K562 (cell line): ENCODE measurements at regions not wholly inside any gene's neighbourhood (a gene's known extent, or its start where the extent isn't known, plus 50 kb on each side); places are given as distances from the start of the nearest gene placed in this dataset.
"Not testable (repeated sequence)": the region's sequence is repeated elsewhere in the genome, so short reads cannot be mapped to it uniquely, and the experiment has no call there.

Experiments used
- ATAC-seq: fragments of 200-7000 bp; cut with Tn5 transposase; 3 replicates; pipeline ENCODE4 v1.9.1; 2020; ENCODE audit warnings: moderate library complexity
- BruUV-seq: library from RNA; stranded (reverse); fragments of 400-500 nt; replicated peaks from 2 replicates; lab custom pipeline; 2021; lab: Mats Ljungman, UMichigan
- CTCF ChIA-PET: fragments of 300-600 bp; formaldehyde crosslinking; extraction: SDS; loops from one replicate; lab custom pipeline; 2021; ENCODE audit warnings: low intra/inter-chr PET ratio; lab: Yijun Ruan, JAX
- POLR2A ChIA-PET: fragments of 300-600, 350-650 bp; sonication (Branson Sonifier 250); formaldehyde crosslinking; extraction: SDS; loops from one replicate; lab custom pipeline; 2021; ENCODE audit warnings: antibody characterized with exemption, inconsistent platforms; lab: Yijun Ruan, JAX
- DNase-seq, 4 experiments: peaks; one replicate each; pipeline versions ENCODE4 v3.0.0 to v3.0.0-alpha.2; 2011 to 2018; ENCODE audit warnings: low spot score in 3 of 4, mixed read lengths in 3 of 4; ENCODE audit errors: extremely low read depth in 1 of 4
- FAIRE-seq: peaks from 2 replicates; lab custom pipeline; 2011; peaks lifted over from hg19 to GRCh38; lab: Jason Lieb, UNC
- H2AFZ ChIP-seq: 2 replicates; pipeline ENCODE4 v1.6.0; 2011; ENCODE audit warnings: low read depth, low read length, control low read depth, inconsistent platforms
- H3K27ac ChIP-seq: fragments of 200-600 bp; 3 replicates; pipeline ENCODE4 v1.8.0; 2011; ENCODE audit warnings: low read depth, mild to moderate bottlenecking, control low read depth, inconsistent platforms, low read length, moderate library complexity, mixed read lengths; ENCODE audit errors: extremely low read depth
- H3K27me3 ChIP-seq, 2 experiments: fragments of 300-600 bp in 1 of 2; 2 replicates in 1 of 2; 3 replicates in 1 of 2; pipeline versions ENCODE4 v1.6.0 to v1.8.0; 2011; ENCODE audit warnings: inconsistent platforms in 2 of 2, low read length in 2 of 2, mild to moderate bottlenecking in 1 of 2, mixed read lengths in 1 of 2, moderate library complexity in 1 of 2; ENCODE audit not compliant: control insufficient read depth in 2 of 2, insufficient read depth in 2 of 2
- H3K36me3 ChIP-seq: fragments of 300-600 bp; 3 replicates; pipeline ENCODE4 v1.8.0; 2011; ENCODE audit warnings: mild to moderate bottlenecking, low read length, inconsistent platforms; ENCODE audit not compliant: control insufficient read depth, insufficient read depth
- H3K4me1 ChIP-seq, 2 experiments: fragments of 200-600 bp in 1 of 2; replicated peaks in 1 of 2; 2 replicates in 1 of 2; 3 replicates in 1 of 2; pipeline versions ENCODE4 v1.5.1 to v1.8.0; 2011; ENCODE audit warnings: inconsistent platforms in 2 of 2, low read length in 2 of 2, mild to moderate bottlenecking in 1 of 2, mixed read lengths in 1 of 2, moderate library complexity in 1 of 2; ENCODE audit not compliant: control insufficient read depth in 2 of 2, insufficient read depth in 2 of 2
- H3K4me2 ChIP-seq: 2 replicates; pipeline ENCODE4 v1.6.1; 2011; ENCODE audit warnings: low read length, control low read depth, inconsistent platforms, mixed read lengths; ENCODE audit not compliant: insufficient read depth
- H3K4me3 ChIP-seq: fragments of 200-600 bp; sonication (generic), shearing (Covaris generic); 2 replicates; pipeline ENCODE4 v1.5.1; 2016; ENCODE audit warnings: control low read depth, inconsistent platforms
- H3K79me2 ChIP-seq: fragments of 200-600 bp; 3 replicates; pipeline ENCODE4 v1.8.0; 2011; ENCODE audit warnings: low read length, inconsistent platforms; ENCODE audit not compliant: control insufficient read depth, insufficient read depth
- H3K9ac ChIP-seq, 2 experiments: 2 replicates each; pipeline versions ENCODE4 v1.6.0 to v1.6.1; 2011; ENCODE audit warnings: low read depth in 2 of 2, low read length in 2 of 2, control low read depth in 1 of 2, inconsistent platforms in 1 of 2, mild to moderate bottlenecking in 1 of 2, mixed read lengths in 1 of 2; ENCODE audit not compliant: insufficient read depth in 1 of 2
- H3K9me1 ChIP-seq: one replicate; pipeline ENCODE4 v1.6.0; 2011; ENCODE audit warnings: inconsistent platforms, mild to moderate bottlenecking, low read length, moderate library complexity; ENCODE audit not compliant: control insufficient read depth, insufficient read depth
- H3K9me3 ChIP-seq: replicated peaks from 2 replicates; pipeline ENCODE4 v1.5.1; 2011; ENCODE audit warnings: low read depth, low read length, inconsistent platforms; ENCODE audit not compliant: control insufficient read depth, insufficient read depth
- H4K20me1 ChIP-seq: replicated peaks from 2 replicates; pipeline ENCODE4 v1.6.1; 2011; ENCODE audit warnings: low read length, inconsistent platforms, mixed read lengths; ENCODE audit not compliant: control insufficient read depth, insufficient read depth
- CBFA2T3 ChIP-seq: fragments of 450-650 bp; IDR thresholded peaks from 2 replicates; pipeline ENCODE4 v1.6.1; 2017
- E2F8 ChIP-seq: fragments of 450-650 bp; IDR thresholded peaks from 2 replicates; pipeline ENCODE4 v1.7.1; 2018; ENCODE audit warnings: mild to moderate bottlenecking, low read depth; ENCODE audit not compliant: partially characterized antibody
- ELF4 ChIP-seq: fragments of 450-650 bp; formaldehyde crosslinking; IDR thresholded peaks from 2 replicates; pipeline ENCODE4 v1.4.0; 2022; ENCODE audit warnings: missing genetic modification characterization
- RERE ChIP-seq: sonication (generic); formaldehyde crosslinking; IDR thresholded peaks from 2 replicates; pipeline ENCODE4 v1.8.0; 2023; ENCODE audit warnings: missing genetic modification reagents, mild to moderate bottlenecking, borderline replicate concordance
- SLC30A9 ChIP-seq: fragments of 250-450 bp; sonication (Bioruptor Pico); IDR thresholded peaks from 2 replicates; pipeline ENCODE4 v1.8.0; 2022; ENCODE audit warnings: mild to moderate bottlenecking, moderate library complexity
- SMAD2 ChIP-seq: fragments of 150-350 bp; IDR thresholded peaks from 2 replicates; pipeline ENCODE4 v1.6.1; 2014; ENCODE audit warnings: low read depth, mild to moderate bottlenecking, low read length
- ZNF143 ChIP-seq: sonication (generic); formaldehyde crosslinking; IDR thresholded peaks from 2 replicates; pipeline ENCODE4 v1.9.0; 2022; ENCODE audit warnings: mild to moderate bottlenecking, missing genetic modification reagents
- ZNF589 ChIP-seq: fragments of 200-800 bp; sonication (Bioruptor generic); IDR thresholded peaks from 2 replicates; pipeline ENCODE4 v1.6.1; 2016; ENCODE audit warnings: low read depth, missing genetic modification characterization, missing compliant biosample characterization
- ZNF766 ChIP-seq: fragments of 200-800 bp; sonication (Bioruptor generic); conservative IDR thresholded peaks from 2 replicates; pipeline ENCODE4 v1.6.1; 2016; ENCODE audit warnings: missing genetic modification characterization, missing compliant biosample characterization
- WGBS: fragments of 100-300 bp; shearing (Covaris generic); methylation state at CpG from one replicate; pipeline ENCODE4 v1.1.6; 2016; ENCODE audit warnings: low coverage, mixed read lengths; ENCODE audit not compliant: insufficient coverage; ENCODE audit errors: missing lambda C conversion rate; 5-methylcytosine and 5-hydroxymethylcytosine counted together
- in situ Hi-C: fragments of 300-500 bp; cut with MboI; formaldehyde crosslinking; loops from 4 replicates; pipeline ENCODE4 v1.15.0; 2018; ENCODE audit warnings: inconsistent platforms, mixed read lengths
- intact Hi-C: fragments of 100-400 bp; cut with micrococcal nuclease; formaldehyde crosslinking; loops from 2 replicates; pipeline ENCODE4 v1.14.2; 2022

- ATAC-seq, H3K9me1 ChIP-seq, H3K79me2 ChIP-seq, H3K36me3 ChIP-seq, FAIRE-seq, H3K9me3 ChIP-seq, DNase-seq, H3K27ac ChIP-seq, H2AFZ ChIP-seq, BruUV-seq, H3K4me2 ChIP-seq, in situ Hi-C loops, CTCF ChIA-PET, intact Hi-C loops, H3K4me1 ChIP-seq, POLR2A ChIA-PET, H3K9ac ChIP-seq, H3K27me3 ChIP-seq, H3K4me3 ChIP-seq, H4K20me1 ChIP-seq: not testable (repeated sequence)
Measured at GRCh38 chr13:80062416-80062815, 278.5 kb downstream of the SPRY2 start.

GRCh38 chr13:80059789-80060188 is 281.1 kb downstream of the SPRY2 start:
- BruUV-seq, result no TSS peak
- intact Hi-C loops, result no loop called here
- TF ChIP-seq ZNF766 (CRISPR knock-in tag) (no peak), SMAD2 (no peak), ELF4 (CRISPR knock-in tag) (no peak), ZNF589 (CRISPR knock-in tag) (no peak), RERE (CRISPR knock-in tag) (no peak), SLC30A9 (CRISPR knock-in tag) (no peak), ZNF143 (CRISPR knock-in tag) (no peak), E2F8 (no peak), CBFA2T3 (no peak)

More at GRCh38 chr13:80059789-80060188, 281.1 kb downstream of the SPRY2 start:
- DNase-seq (no peak), FAIRE-seq (no peak), ATAC-seq (no peak)
- H3K79me2 ChIP-seq, result no peaks in the 10 kb centered on the region
- no peaks in the 10 kb centered on the region for H3K4me1 ChIP-seq
- H4K20me1 ChIP-seq, result no peaks in the 10 kb centered on the region
- H3K9ac ChIP-seq, result no peak overlapping the region
- H3K27ac ChIP-seq, result no peak overlapping the region
- no peaks in the 10 kb centered on the region for H3K9me3 ChIP-seq
- H3K36me3 ChIP-seq, result no peaks in the 10 kb centered on the region
- POLR2A ChIA-PET, result no interaction called here
- H3K27me3 ChIP-seq, result no peaks in the 10 kb centered on the region
- no peak overlapping the region for H3K4me3 ChIP-seq
- CTCF ChIA-PET, result no interaction called here
- 0% methylated on average over 2 of the region's 2 CpGs for WGBS
- H3K4me2 ChIP-seq, result no peak overlapping the region
- no peak overlapping the region for H2AFZ ChIP-seq
- no peaks in the 10 kb centered on the region for H3K9me1 ChIP-seq
- in situ Hi-C loops, result no loop called here
